CD14-positive monocyte (primary cell): ENCODE measurements at regions not wholly inside any gene's neighbourhood (a gene's known extent, or its start where the extent isn't known, plus 50 kb on each side); places are given as distances from the start of the nearest gene placed in this dataset.

Source experiments
- DNase-seq, 3 donors: peaks; one replicate each; pipeline ENCODE4 v3.0.0-alpha.2; 2011 to 2022
- H2AFZ ChIP-seq: 2 replicates; pipeline ENCODE4 v1.6.0; 2012; ENCODE audit warnings: mild to moderate bottlenecking, low read depth, low read length, inconsistent platforms; ENCODE audit not compliant: insufficient read depth, poor library complexity, severe bottlenecking
- H3K27ac ChIP-seq, 2 donors: 1 replicate in 1 of 2; 2 replicates in 1 of 2; pipeline ENCODE4 v1.5.1; 2012 to 2013; ENCODE audit warnings: low read length in 2 of 2, control low read depth in 1 of 2, inconsistent platforms in 1 of 2, low read depth in 1 of 2, mild to moderate bottlenecking in 1 of 2
- H3K27me3 ChIP-seq, 2 donors: one replicate each; pipeline versions ENCODE4 v1.6.0 to v1.6.1; 2011 to 2013; ENCODE audit warnings: low read length in 2 of 2; ENCODE audit not compliant: control insufficient read depth in 2 of 2, insufficient read depth in 2 of 2
- H3K36me3 ChIP-seq, 2 donors: replicated peaks in 1 of 2; 1 replicate in 1 of 2; 2 replicates in 1 of 2; pipeline versions ENCODE4 v1.5.1 to v1.6.1; 2012 to 2013; ENCODE audit warnings: low read length in 2 of 2, control low read depth in 1 of 2, inconsistent platforms in 1 of 2, mild to moderate bottlenecking in 1 of 2; ENCODE audit not compliant: insufficient read depth in 2 of 2, control insufficient read depth in 1 of 2
- H3K4me1 ChIP-seq, 2 donors: 1 replicate in 1 of 2; 2 replicates in 1 of 2; pipeline versions ENCODE4 v1.5.1 to v1.6.1; 2012 to 2013; ENCODE audit warnings: low read length in 2 of 2, control low read depth in 1 of 2, inconsistent platforms in 1 of 2, mild to moderate bottlenecking in 1 of 2, moderate library complexity in 1 of 2; ENCODE audit not compliant: insufficient read depth in 2 of 2, control insufficient read depth in 1 of 2
- H3K4me2 ChIP-seq: replicated peaks from 2 replicates; pipeline ENCODE3; 2012; ENCODE audit warnings: low read length, moderate library complexity, mild to moderate bottlenecking; ENCODE audit not compliant: poor library complexity, severe bottlenecking; ENCODE audit errors: extremely low read depth
- H3K4me3 ChIP-seq, 3 experiments: fragments of 200-600 bp in 1 of 3; sonication (generic) in 1 of 3; replicated peaks in 1 of 3; 1 replicate in 2 of 3; 2 replicates in 1 of 3; pipeline ENCODE4 v1.5.1; 2011 to 2013; ENCODE audit warnings: low read length in 3 of 3, mild to moderate bottlenecking in 3 of 3, control low read depth in 2 of 3, low read depth in 2 of 3, inconsistent platforms in 1 of 3, moderate library complexity in 1 of 3
- H3K79me2 ChIP-seq: 2 replicates; pipeline ENCODE4 v1.6.0; 2012; ENCODE audit warnings: mild to moderate bottlenecking, control low read depth, inconsistent platforms, low read length, moderate library complexity; ENCODE audit not compliant: insufficient read depth
- H3K9ac ChIP-seq: 2 replicates; pipeline ENCODE4 v1.6.0; 2017; ENCODE audit warnings: low read length, mild to moderate bottlenecking; ENCODE audit not compliant: insufficient read depth, poor library complexity, severe bottlenecking
- H3K9me3 ChIP-seq, 2 donors: replicated peaks in 1 of 2; 1 replicate in 1 of 2; 2 replicates in 1 of 2; pipeline versions ENCODE4 v1.5.1 to v1.6.1; 2012 to 2013; ENCODE audit warnings: low read length in 2 of 2, control low read depth in 1 of 2; ENCODE audit not compliant: control insufficient read depth in 1 of 2, insufficient read depth in 1 of 2
- H4K20me1 ChIP-seq: 2 replicates; pipeline ENCODE4 v1.6.0; 2012; ENCODE audit warnings: mild to moderate bottlenecking, low read length, control low read depth, moderate library complexity; ENCODE audit not compliant: insufficient read depth
- H3K27ac Mint-ChIP-seq, 7 donors: one replicate each; pipeline ENCODE4 v1.8.0; 2020; ENCODE audit warnings: mild to moderate bottlenecking in 7 of 7, mixed read lengths in 7 of 7, moderate library complexity in 6 of 7, inconsistent platforms in 2 of 7
- H3K27me3 Mint-ChIP-seq, 3 donors: one replicate each; pipeline ENCODE4 v1.8.0; 2021 to 2022; ENCODE audit warnings: low read depth in 3 of 3, mild to moderate bottlenecking in 3 of 3, mixed read lengths in 3 of 3, moderate library complexity in 3 of 3, inconsistent platforms in 1 of 3
- H3K36me3 Mint-ChIP-seq, 2 donors: one replicate each; pipeline ENCODE4 v1.8.0; 2020; ENCODE audit warnings: mixed read lengths in 2 of 2, inconsistent platforms in 1 of 2, mild to moderate bottlenecking in 1 of 2
- H3K4me1 Mint-ChIP-seq: one replicate; pipeline ENCODE4 v1.8.0; 2020; ENCODE audit warnings: mild to moderate bottlenecking, mixed read lengths
- H3K4me3 Mint-ChIP-seq, 2 donors: one replicate each; pipeline ENCODE4 v1.8.0; 2020; ENCODE audit warnings: mild to moderate bottlenecking in 2 of 2, mixed read lengths in 2 of 2, moderate library complexity in 1 of 2
- H3K9me3 Mint-ChIP-seq, 7 donors: one replicate each; pipeline ENCODE4 v1.8.0; 2020 to 2022; ENCODE audit warnings: mixed read lengths in 7 of 7, mild to moderate bottlenecking in 6 of 7, moderate library complexity in 6 of 7, inconsistent platforms in 2 of 7
- CTCF ChIP-seq: fragments of 200-600 bp; IDR thresholded peaks from one replicate; pipeline ENCODE4 v1.8.0; 2022; ENCODE audit warnings: antibody characterized with exemption, mild to moderate bottlenecking
- WGBS: methylation state at CpG from one replicate; pipeline ENCODE4 v1.1.5; 2013; ENCODE audit warnings: missing lambda C conversion rate; ENCODE audit not compliant: insufficient coverage; 5-methylcytosine and 5-hydroxymethylcytosine counted together
- intact Hi-C, 2 donors: fragments of 100-400 bp; cut with micrococcal nuclease; formaldehyde crosslinking; loops; one replicate each; pipeline versions ENCODE4 v1.15.0 to v1.15.1; 2023

- H3K4me3 ChIP-seq = no peak overlapping the region
- no peak overlapping the region for H3K27ac Mint-ChIP-seq
- H3K36me3 ChIP-seq = no peaks in the 10 kb centered on the region
- H3K36me3 Mint-ChIP-seq = no peaks in the 10 kb centered on the region
- no peak overlapping the region for H3K9ac ChIP-seq
- no peaks in the 10 kb centered on the region for H3K27me3 ChIP-seq
- no peak for DNase-seq
- H3K9me3 Mint-ChIP-seq = peaks cover 0 to 4% (median 0%) of the 10 kb centered on the region in 7 donors
- no peaks in the 10 kb centered on the region for H3K9me3 ChIP-seq
- H3K4me1 ChIP-seq = no peaks in the 10 kb centered on the region
- no peaks in the 10 kb centered on the region for H3K79me2 ChIP-seq
- H3K27me3 Mint-ChIP-seq = no peaks in the 10 kb centered on the region
- no peak overlapping the region for H3K4me2 ChIP-seq
- H4K20me1 ChIP-seq = no peaks in the 10 kb centered on the region
- TF ChIP-seq CTCF = no peak
- H3K4me1 Mint-ChIP-seq = no peaks in the 10 kb centered on the region
- H2AFZ ChIP-seq = no peak overlapping the region
- H3K4me3 Mint-ChIP-seq = no peak overlapping the region
- no peak overlapping the region for H3K27ac ChIP-seq
- intact Hi-C loops = no loop called here
- WGBS = 48% methylated on average over 3 of the region's 6 CpGs
Observed at GRCh38 chr3:118833075-118833474, 201.6 kb downstream of the IGSF11 start.

DNA sequence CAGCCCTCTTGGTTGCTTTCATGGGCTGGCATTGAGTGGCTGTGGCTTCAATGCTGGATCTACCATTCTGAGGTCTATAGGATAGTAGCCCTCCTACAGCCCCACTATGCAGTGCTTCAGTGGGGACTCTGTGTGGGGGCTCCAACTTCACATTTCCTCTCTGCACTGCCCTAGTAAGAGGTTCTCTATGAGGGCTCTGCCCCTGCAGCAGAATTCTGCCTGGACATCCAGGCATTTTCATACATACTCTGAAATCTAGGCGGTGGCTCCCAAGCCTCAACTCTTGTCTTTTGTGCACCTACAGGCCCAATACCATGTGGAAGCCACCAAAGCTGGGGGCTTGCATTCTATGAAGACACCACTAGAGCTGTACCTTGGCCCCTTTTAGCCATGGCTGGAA lies 195.8 kb downstream of the IGSF11 start:
- no peak overlapping the region for H3K4me3 Mint-ChIP-seq
- intact Hi-C loops = no loop called here
- Histone ChIP-seq H3K27me3 (no peaks in the 10 kb centered on the region), H3K4me3 (no peak overlapping the region), H3K9ac (no peak overlapping the region), H2AFZ (no peak overlapping the region), H3K4me1 (no peaks in the 10 kb centered on the region), H3K79me2 (no peaks in the 10 kb centered on the region), H3K36me3 (no peaks in the 10 kb centered on the region), H3K9me3 (peaks cover 31 to 40% of the 10 kb centered on the region in 2 donors), H3K4me2 (no peak overlapping the region), H3K27ac (no peak overlapping the region), H4K20me1 (no peaks in the 10 kb centered on the region)
- 88% methylated on average over 1 of the region's 1 CpG for WGBS
- H3K9me3 Mint-ChIP-seq = peaks cover 6 to 41% (median 30%) of the 10 kb centered on the region in 7 donors
- no peaks in the 10 kb centered on the region for H3K36me3 Mint-ChIP-seq
- no peak for TF ChIP-seq CTCF
- no peak overlapping the region for H3K27ac Mint-ChIP-seq
- no peaks in the 10 kb centered on the region for H3K27me3 Mint-ChIP-seq
- no peak for DNase-seq
- H3K4me1 Mint-ChIP-seq = no peaks in the 10 kb centered on the region
